GM21786 (cell line): ENCODE measurements at regions not wholly inside any gene's neighbourhood (a gene's known extent, or its start where the extent isn't known, plus 50 kb on each side); places are given as distances from the start of the nearest gene placed in this dataset.
"Not testable (repeated sequence)": the region's sequence is repeated elsewhere in the genome, so short reads cannot be mapped to it uniquely, and the experiment has no call there.

Experiments used
- ATAC-seq: cut with Tn5 transposase; IDR thresholded peaks from one replicate; pipeline ENCODE4 v1.9.1; 2021; ENCODE audit not compliant: unreplicated experiment

DNA sequence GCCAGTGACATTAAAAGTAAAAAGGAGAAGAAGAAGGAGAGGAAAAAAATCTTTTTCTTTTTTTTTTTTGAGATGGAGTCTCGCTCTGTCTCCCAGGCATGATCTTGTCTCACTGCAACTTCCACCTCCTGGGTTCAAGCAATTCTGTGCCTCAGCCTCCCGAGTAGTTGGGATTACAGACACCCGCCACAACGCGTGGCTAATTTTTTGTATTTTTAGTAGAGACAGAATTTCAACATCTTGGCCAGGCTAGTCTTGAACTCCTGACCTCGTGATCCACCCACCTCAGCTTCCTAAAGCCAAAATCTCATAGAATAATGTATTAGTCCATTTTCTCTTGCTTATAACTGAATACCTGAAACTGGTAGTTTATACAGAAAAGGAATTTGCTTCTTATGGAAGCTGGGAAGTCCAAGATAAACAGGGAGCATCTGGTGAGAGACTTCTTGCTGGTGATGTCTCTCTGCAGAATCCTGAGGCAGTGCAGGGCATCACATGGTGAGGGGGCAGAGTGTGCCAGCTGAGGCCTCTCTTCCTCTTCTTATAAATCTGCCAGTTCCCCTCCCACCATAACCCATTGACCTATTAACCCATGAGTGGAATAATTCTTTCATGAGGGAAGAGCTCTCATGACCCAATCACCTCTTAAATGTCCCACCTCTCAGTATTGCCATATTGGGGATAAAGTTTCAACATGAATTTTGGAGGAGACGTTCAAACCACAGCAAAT, 466.3 kb downstream of the GADD45G start:
- ATAC-seq: no peak

DNA sequence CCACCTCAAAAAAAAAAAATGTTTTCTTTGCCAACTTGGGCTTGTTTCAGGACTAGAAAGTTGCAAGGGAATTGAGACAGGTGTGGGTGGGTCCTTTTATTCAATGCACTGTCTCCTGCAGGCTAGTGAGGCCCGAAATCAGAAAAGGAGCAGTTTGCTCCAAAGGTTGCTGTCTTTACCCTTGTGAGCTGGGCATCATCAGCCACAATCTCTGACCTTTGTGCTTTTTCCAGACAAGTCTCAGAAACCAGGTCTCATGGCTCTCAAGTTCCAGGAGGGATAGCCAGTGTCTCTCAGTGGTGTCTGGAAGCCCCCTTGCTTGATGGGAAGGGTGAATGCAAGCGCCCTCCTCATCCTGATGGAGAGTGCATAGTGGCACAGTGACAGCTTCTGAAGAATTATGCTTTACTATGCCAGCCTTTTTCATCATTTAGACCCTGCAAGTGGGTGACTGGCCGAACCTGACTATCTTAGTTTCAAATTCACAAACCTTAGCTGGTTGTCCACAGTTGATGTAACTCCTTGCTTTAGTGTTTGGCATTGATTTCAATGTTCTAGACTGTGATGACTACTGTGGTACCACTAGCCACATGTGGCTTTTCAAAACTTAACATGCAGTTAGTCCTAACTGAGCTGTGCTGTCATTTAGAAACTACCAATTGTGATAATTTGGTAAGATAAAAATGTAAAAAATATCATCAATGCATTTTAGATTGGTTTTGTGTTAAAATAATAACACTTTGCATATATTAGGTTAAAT, 468.6 kb downstream of the GADD45G start:
- ATAC-seq: no peak

DNA sequence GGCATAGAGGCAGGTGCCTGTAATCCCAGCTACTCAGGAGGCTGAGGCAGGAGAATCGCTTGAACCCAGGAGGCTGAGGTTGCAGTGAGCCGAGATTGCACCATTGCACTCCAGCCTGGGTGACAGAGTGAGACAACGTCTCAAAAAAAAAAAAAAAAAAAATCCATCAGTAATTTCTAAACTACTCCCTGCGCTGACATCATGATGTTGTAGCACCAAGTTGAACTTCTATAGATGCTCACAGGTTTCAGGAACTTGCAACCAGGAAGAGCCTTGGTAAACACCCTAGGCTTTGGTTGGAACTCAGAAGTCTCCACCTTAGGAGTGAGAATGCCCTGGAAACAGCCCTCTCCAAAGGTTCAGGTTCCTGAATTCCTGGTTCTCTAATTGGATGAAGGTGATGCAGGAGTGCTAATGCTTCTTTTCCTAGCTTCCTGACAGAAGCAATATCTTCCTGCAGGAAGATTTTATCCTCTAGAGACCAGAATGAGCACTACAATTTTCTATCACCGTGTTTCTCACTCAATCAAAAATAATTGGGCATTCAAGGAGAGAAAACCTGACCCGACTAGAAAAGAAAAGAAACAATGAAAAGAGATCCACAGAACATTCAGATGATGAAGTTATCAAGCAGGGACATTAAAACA, 469.6 kb downstream of the GADD45G start:
- no peak for ATAC-seq

DNA sequence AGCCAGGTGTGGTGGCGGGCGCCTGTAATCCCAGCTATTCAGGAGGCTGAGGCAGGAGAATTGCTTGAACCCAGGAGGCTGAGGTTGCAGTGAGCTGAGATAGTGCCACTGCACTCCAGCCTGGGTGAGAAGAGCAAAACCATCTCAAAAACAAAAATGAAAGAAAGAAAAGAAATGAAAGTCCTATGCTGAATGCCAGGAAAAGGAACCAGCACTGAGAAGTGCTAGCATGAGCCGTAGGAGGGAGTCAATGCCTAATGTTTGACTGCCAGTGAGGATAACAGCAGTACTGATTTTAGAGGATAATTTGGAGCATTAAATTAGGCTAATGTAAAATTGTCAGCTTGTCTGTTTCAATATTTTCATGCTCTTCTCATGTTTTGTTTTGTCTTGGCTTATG, 472.8 kb downstream of the GADD45G start:
- not testable (repeated sequence) for ATAC-seq

GRCh38 chr9:90078988-90079421, 474.2 kb downstream of the GADD45G start:
- no peak for ATAC-seq

DNA sequence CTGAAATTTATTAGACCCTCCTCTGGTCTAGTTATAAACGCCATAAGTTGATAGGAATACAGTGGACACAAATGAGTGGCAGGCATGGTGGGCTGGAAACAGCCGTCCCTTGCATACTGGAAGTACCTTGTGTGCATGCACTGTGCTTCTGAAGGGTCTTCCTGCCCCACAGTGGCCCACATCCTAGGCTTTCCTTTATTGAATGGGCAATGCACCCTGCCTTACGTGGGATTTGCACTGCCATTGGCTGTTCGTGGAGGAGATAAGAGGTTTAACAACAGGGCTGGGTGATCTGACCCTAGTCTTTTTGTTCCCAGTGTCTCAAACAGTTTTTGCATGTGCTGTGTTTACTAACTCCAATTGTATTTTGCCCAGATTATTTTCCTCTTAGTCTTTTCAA, 480.8 kb downstream of the GADD45G start:
- no peak for ATAC-seq

GRCh38 chr9:90086101-90086511, 481.3 kb downstream of the GADD45G start:
- ATAC-seq: no peak

DNA sequence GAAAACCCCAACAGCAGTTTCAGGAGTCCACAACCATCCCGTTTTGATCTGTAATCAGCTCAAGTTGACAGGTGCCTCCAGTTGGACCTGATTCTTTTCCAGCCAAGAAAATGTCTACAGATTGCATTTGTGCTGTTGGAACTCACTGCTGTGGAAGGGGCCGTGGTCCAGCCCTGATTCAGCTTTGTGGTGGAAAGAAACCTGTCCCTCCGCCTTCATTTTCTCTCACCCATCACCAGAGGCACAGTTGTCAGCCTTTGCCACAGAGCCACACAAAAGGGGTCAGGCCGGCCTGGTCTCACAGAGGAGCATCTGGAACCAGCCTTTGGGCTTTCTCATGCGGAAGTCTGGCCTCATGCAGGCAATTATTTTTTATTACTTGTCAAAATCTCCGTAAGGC, 483.6 kb downstream of the GADD45G start:
- no peak for ATAC-seq

- ATAC-seq: no peak
Observed at GRCh38 chr9:90088856-90089255, 484.0 kb downstream of the GADD45G start.

DNA sequence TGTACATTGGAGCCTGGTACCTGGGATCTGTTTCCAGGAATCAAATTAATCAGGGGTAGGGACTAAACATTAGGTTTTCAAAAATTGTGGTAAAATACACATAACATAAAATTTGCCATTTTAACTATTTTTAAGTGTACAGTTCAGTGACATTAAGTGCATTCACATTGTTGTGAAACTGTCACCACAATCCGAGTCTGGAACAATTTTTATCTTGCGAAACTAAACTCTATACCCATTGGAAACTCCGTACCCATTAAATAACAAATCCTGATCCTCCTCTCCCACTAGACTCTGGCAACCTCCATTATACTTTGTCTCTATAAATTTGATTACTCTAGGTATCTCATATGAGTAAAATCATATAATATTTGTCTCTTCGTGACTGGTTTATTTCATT, 486.2 kb downstream of the GADD45G start:
- no peak for ATAC-seq

- ATAC-seq: no peak
Observed at GRCh38 chr9:90092508-90092907, 487.7 kb downstream of the GADD45G start.

- ATAC-seq: no peak
Observed at GRCh38 chr9:90095682-90096081, 490.9 kb downstream of the GADD45G start.

DNA sequence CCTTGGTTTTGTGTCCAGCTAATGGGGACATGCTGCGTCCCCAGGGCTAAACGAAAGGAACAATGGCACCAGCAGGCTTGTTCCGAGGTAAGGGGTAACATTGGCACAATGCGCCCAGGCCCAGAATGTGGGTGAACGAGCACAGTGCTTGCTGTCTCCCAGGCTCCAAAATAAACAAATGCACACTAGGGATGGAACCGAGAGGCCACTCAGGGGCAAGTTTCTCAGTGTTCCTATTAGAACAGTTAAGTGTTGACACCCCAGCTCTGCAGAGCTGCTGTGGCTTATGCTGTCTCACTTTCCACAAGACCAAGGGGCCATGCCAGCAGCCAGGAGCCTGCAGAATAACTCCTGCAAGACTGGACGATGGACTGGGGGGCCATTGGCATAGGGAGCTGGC, 492.4 kb downstream of the GADD45G start:
- no peak for ATAC-seq

- ATAC-seq: no peak
Observed at GRCh38 chr9:90098408-90098807, 493.6 kb downstream of the GADD45G start.

- ATAC-seq: no peak
Observed at GRCh38 chr9:90099262-90099963, 494.6 kb downstream of the GADD45G start.

- no peak for ATAC-seq
Observed at GRCh38 chr9:90100014-90100413, 495.2 kb downstream of the GADD45G start.

- ATAC-seq: peak; percentile 96
Observed at GRCh38 chr9:90102292-90102901, 497.6 kb downstream of the GADD45G start.

GRCh38 chr9:90103771-90104170, 499.0 kb downstream of the GADD45G start:
- no peak for ATAC-seq

DNA sequence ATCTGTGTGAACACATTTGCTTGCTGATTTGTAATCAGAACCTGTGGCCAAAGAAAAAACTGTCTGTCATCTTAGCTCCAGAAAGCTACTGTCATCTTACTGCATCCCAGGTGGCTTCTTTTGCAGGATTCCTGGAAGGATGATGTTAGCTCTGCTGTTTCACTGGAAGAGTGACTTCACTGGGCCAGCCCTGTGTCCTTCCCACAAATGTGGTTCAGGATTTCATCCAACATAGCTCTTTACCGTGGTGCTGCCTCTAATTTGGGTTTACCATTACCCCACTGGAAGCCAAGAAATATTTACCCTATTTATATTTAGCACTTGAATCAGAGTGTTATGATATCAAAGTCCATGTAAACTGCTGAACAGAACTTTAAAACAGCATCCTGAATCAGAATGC, 501.0 kb downstream of the GADD45G start:
- no peak for ATAC-seq

DNA sequence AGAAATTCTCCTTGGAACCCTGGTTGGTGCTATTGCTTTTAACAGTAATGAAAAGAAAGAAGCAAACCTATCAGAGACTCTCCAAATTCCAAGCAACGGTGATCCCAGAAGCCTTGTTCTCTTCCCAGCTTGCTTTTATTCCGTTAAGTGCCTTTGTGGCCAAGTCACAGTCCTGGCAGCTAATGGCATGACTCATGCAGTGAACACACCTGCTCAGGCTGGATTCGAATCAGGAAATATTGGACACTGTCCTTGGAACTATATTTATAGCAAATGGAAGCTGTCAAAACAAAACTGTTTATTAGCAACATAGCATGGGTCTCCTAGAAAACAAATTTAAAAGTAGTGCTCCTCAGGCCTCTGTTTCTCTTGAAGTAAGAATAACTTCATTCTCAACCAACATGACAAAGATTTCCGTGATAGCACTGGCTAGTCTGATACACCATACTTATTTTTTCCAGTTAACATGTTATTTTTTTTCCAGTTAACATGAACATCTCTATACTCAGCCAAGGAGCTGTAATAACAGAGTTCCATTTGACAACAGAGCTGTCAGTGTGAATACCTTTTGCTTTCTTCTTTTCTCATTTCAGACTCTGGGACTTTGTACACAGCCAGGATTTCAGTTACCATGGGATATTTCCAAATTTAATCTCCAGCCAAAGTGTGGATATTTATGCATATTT, 502.4 kb downstream of the GADD45G start:
- no peak for ATAC-seq
